Myocyte (in vitro differentiated cells): ENCODE measurements at regions not wholly inside any gene's neighbourhood (a gene's known extent, or its start where the extent isn't known, plus 50 kb on each side); places are given as distances from the start of the nearest gene placed in this dataset.
"Not testable (repeated sequence)": the region's sequence is repeated elsewhere in the genome, so short reads cannot be mapped to it uniquely, and the experiment has no call there.

ENCODE experiments used
- DNase-seq: peaks from one replicate; pipeline ENCODE4 v3.0.0-alpha.2; 2012; ENCODE audit warnings: low read depth

DNA sequence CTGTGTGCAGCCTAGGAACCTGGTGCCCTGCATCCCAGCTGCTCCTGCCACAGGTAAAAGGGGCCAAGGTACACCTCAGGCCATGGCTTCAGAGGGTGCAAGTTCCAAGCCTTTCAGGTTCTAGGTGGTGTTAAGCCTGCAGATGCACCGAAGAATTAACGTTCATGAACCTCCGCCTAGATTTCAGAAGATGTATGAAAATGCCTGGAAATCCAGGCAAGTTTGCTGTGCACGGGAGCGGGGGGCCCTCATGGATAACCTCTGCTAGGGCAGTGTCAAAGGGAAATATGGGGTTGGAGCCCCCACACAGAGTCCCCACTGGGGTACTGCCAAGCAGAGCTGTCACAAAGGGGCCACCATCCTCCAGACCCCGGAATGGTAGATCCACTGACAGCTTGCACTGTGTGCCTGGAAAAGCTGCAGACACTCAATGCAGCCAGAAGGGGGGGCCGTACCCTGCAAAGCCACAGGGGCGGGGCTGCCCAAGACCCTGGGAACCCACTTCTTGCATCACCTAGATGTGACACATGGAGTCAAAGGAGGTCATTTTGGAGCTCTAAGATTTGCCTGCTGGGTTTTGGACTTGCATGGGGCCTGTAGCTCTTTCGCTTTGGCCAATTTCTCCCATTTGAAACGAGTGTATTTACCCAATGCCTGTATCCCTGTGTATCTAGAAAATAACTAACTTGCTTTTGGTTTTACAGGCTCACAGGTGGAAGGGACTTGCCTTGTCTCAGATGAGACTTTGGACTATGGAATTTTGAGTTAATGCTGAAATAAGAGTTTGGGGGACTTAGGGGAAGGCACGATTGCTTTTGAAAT, 145.2 kb upstream of the C1QTNF3 start:
- peak; percentile 25 for DNase-seq

- not testable (repeated sequence) for DNase-seq
These were observed 146.2 kb upstream of the C1QTNF3 start for GRCh38 chr5:34189246-34189645.

- DNase-seq, result not testable (repeated sequence)
These were observed 146.9 kb upstream of the C1QTNF3 start for GRCh38 chr5:34189752-34190411.

DNA sequence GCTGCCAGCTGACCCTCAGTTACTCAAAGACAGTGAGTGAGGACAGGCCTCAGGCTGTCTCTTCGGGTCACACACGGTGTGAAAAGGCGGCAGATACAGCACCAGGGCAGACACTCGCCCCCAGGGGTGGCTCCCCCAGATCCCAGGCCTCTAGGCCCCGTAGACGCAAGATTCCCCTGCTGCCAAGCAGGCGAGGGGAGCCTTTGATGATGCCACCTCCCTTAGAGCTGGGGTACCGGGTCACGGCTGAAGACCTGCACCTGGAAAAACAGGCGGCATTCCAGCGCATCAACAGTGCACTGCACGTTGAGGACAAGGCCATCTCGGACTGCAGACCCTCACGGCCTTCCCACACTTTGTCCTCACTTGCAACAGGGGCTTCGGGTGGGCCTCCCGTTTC, 147.5 kb upstream of the C1QTNF3 start:
- DNase-seq, result not testable (repeated sequence)

DNA sequence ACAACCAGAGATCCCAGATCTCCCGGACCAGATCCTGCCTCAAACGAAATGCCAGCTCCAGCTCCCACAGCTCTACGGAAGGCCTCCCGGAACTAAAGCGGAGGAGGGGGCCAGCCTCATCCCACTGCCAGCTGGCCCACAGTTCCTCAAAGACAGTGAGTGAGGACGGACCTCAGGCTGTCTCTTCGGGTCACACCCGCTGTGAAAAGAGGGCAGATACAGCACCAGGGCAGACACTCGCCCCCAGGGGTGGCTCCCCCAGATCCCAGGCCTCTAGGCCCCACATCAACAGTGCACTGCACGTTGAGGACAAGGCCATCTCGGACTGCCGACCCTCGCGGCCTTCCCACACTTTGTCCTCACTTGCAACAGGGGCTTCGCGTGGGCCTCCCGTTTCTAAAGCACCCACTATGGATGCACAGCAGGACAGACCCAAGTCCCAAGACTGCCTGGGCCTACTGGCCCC, 148.3 kb upstream of the C1QTNF3 start:
- DNase-seq, result not testable (repeated sequence)

DNA sequence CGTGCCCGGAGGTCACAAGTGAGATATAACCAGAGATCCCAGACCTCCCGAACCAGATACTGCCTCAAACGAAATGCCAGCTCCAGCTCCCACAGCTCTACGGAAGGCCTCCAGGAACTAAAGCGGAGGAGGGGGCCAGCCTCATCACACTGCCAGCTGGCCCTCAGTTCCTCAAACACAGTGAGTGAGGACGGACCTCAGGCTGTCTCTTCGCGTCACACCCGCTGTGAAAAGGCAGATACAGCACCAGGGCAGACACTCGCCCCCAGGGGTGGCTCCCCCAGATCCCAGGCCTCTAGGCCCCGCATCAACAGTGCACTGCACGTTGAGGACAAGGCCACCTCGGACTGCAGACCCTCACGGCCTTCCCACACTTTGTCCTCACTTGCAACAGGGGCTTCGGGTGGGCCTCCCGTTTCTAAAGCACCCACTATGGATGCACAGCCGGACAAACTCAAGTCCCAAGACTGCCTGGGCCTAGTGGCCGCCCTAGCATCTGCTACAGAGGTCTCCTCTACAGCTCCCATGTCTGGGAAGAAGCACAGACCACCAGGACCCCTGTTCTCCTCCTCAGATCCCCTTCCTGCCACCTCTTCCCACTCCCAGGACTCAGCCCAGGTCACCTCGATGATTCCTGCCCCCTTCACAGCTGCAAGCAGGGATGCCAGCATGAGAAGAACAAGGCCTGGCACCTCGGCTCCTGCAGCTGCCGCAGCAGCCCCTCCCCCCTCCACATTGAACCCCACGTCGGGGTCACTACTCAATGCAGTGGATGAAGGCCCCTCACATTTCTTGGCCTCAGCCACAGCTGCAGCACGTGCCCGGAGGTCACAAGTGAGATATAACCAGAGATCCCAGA, 149.3 kb upstream of the C1QTNF3 start:
- not testable (repeated sequence) for DNase-seq

- not testable (repeated sequence) for DNase-seq
These were observed 149.9 kb upstream of the C1QTNF3 start for GRCh38 chr5:34192923-34193262.

- DNase-seq, result not testable (repeated sequence)
These were observed 150.3 kb upstream of the C1QTNF3 start for GRCh38 chr5:34193297-34193696.

DNA sequence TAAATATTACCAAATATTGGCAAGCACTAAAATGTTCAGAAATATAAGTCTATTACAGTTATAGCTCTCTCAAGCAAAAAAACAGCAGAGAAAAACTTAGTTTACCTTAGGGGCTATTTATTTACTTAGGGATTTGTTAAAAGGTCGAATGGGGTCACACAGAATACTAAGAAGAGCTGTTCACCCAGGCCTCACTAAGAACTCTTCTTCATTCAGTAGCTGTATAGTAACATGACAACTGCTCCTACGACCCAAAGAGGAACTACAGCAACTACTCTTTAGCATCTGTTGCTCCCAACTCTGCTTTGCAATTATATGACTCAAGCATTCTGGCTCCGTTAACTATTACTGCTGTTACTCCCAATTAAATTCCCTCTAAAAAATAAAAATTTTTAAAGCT, 150.8 kb upstream of the C1QTNF3 start:
- DNase-seq, result peak; percentile 29

DNA sequence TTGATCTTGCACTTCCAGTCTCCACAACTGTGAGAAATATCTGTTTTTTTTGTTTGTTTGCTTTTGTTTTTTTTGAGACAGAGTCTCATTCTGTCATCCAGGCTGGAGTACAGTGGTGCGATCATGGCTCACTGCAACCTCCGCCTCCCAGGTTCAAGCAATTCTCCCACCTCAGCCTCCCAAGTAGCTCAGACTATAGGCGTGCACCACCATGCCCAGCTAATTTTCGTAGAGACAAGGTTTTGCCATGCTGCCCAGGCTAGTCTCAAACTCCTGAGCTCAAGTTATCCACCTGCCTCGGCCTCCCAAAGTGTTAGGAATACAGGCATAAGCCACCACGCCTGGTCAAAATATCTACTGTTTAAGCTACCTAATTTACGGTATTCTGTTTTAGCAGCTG, 153.1 kb upstream of the C1QTNF3 start:
- DNase-seq, result not testable (repeated sequence)

- DNase-seq, result not testable (repeated sequence)
These were observed 162.3 kb upstream of the C1QTNF3 start for GRCh38 chr5:34205347-34205746.

GRCh38 chr5:34217386-34217785, 174.4 kb upstream of the C1QTNF3 start:
- DNase-seq, result peak; percentile 20

DNA sequence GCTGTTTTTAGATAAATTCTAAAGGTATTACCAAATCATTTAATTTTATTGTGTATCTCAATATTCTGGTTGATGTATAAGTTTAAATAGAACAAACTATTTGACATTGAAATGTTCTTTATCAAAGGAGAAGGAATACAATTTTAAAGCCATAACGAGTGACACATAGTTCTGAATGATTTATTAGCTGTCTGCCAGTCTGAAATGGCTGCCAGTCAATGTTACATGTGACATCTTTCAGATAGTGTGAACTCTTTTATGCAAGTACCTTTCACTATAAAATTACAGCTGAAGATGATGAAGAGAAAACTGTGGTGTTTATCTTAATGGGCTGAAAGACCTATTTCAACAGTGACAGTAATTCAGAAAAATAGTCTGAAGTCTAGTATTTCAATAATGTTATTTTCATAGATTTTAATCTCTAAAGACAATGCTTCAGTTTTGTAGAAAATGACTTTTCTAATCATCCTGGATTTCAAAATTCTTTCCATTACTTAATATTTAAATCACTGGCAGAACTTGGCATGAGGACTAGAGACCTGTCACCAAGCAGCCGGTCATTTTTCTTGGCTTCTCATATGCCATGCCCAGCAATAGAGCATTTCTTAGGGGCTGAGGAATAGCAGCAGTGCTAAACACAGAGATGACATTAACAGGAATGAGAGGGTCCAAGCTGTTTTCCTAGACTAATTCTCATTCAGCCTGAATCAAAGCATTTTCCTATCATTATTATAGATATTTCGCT, 178.5 kb upstream of the C1QTNF3 start:
- DNase-seq, result not testable (repeated sequence)

DNA sequence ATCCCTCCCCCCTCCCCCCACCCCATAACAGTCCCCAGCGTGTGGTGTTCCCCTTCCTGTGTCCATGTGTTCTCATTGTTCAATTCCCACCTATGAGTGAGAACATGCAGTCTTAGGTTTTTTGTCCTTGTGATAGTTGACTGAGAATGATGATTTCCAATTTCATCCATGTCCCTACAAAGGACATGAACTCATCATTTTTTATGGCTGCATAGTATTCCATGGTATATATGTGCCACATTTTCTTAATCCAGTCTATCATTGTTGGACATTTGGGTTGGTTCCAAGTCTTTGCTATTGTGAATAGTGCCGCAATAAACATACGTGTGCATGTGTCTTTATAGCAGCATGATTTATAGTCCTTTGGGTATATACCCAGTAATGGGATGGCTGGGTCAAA, 180.1 kb upstream of the C1QTNF3 start:
- not testable (repeated sequence) for DNase-seq

GRCh38 chr5:34230402-34230801, 187.4 kb upstream of the C1QTNF3 start:
- not testable (repeated sequence) for DNase-seq

- DNase-seq, result not testable (repeated sequence)
These were observed 200.8 kb upstream of the C1QTNF3 start for GRCh38 chr5:34243802-34244201.

DNA sequence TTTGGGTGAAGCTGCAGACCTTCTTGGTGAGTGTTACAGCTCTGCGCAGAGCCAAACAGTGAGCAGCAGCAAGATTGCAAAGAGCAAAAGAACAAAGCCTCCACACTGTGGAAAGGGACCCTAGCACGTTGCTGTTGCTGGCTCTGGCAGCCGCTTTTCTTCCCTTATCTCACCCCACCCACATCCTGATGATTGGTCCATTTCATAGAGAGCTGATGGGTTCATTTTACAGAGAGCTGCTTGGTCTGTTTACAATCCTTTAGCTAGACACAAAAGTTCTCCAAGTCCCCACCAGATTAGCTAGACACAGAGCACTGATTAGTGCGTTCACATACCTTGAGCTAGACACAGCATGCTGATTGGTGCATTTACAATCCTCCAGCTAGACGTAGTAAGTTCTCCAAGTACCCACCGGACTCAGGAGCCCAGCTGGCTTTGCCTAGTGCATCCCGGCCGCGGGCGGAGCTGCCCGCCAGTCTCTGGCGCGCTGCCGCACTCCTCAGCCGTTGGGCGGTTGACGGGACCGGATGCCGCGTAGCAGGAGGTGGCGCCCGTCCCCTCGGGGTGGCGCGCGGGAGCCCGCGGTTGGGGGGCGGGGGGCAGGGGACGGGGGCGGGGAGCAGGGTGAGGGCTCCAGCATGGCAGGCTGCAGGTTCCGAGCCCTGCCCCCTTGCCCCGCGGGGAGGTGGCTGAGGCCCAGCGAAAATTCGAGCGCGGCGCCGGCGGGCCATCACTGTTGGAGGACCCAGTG, 201.4 kb upstream of the C1QTNF3 start:
- peak; percentile 42 for DNase-seq

DNA sequence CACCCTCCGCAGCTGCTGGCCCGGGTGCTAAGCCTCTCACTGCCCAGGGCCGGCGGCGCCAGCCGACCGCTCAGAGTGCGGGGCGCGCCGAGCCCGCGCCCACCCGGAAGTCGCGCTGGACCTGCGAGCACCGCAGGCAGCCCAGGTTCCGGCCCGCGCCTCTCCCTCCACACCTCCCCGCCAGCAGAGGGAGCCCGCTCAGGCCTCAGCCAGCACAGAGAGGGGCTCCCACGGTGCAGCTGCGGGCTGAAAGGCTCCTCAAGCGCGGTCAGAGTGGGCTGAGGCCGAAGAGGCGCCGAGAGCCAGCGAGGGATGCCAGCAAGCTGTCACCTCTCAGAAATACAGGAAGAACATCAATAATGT, 202.0 kb upstream of the C1QTNF3 start:
- DNase-seq, result not testable (repeated sequence)

- not testable (repeated sequence) for DNase-seq
These were observed 202.8 kb upstream of the C1QTNF3 start for GRCh38 chr5:34245813-34246212.

- peak; percentile 9 for DNase-seq
These were observed 215.6 kb upstream of the C1QTNF3 start for GRCh38 chr5:34258598-34258997.
